ENCODE measurements at regions not wholly inside any gene's neighbourhood (a gene's known extent, or its start where the extent isn't known, plus 50 kb on each side); places are given as distances from the start of the nearest gene placed in this dataset.

- DNase-seq, result no peak
- no peaks in the 10 kb centered on the region for H3K4me1 ChIP-seq
- TF ChIP-seq, protein P1, sequence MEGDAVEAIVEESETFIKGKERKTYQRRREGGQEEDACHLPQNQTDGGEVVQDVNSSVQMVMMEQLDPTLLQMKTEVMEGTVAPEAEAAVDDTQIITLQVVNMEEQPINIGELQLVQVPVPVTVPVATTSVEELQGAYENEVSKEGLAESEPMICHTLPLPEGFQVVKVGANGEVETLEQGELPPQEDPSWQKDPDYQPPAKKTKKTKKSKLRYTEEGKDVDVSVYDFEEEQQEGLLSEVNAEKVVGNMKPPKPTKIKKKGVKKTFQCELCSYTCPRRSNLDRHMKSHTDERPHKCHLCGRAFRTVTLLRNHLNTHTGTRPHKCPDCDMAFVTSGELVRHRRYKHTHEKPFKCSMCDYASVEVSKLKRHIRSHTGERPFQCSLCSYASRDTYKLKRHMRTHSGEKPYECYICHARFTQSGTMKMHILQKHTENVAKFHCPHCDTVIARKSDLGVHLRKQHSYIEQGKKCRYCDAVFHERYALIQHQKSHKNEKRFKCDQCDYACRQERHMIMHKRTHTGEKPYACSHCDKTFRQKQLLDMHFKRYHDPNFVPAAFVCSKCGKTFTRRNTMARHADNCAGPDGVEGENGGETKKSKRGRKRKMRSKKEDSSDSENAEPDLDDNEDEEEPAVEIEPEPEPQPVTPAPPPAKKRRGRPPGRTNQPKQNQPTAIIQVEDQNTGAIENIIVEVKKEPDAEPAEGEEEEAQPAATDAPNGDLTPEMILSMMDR (IDR thresholded peaks at IDR 0.05), result no peak
- TF ChIP-seq POLR2A (IDR thresholded peaks at IDR 0.05), result no peak
- H3K4me3 ChIP-seq, result no peak overlapping the region
- intact Hi-C loops (cut with DNase I), result no loop called here
- no peaks in the 10 kb centered on the region for H3K27me3 ChIP-seq
- H3K36me3 ChIP-seq, result no peaks in the 10 kb centered on the region
- H3K27ac ChIP-seq, result no peak overlapping the region
- no peaks in the 10 kb centered on the region for H3K9me3 ChIP-seq
- no peak for ATAC-seq
Measured at GRCh38 chr13:61024046-61024445, 391.6 kb downstream of the PCDH20 start.

GRCh38 chr13:61021838-61022237, 393.8 kb downstream of the PCDH20 start:
- Histone ChIP-seq H3K4me1 (no peaks in the 10 kb centered on the region), H3K27me3 (no peaks in the 10 kb centered on the region), H3K4me3 (no peak overlapping the region), H3K9me3 (no peaks in the 10 kb centered on the region), H3K27ac (no peak overlapping the region), H3K36me3 (no peaks in the 10 kb centered on the region)
- DNase-seq, result no peak
- 55 to 59% (median 57%) methylated on average over 2 of the region's 2 CpGs for WGBS, 4 donors
- ATAC-seq, result no peak
- intact Hi-C loops (cut with DNase I), result no loop called here
- TF ChIP-seq POLR2A (IDR thresholded peaks at IDR 0.05), result no peak
- TF ChIP-seq, protein P1 (IDR thresholded peaks at IDR 0.05), result no peak

DNA sequence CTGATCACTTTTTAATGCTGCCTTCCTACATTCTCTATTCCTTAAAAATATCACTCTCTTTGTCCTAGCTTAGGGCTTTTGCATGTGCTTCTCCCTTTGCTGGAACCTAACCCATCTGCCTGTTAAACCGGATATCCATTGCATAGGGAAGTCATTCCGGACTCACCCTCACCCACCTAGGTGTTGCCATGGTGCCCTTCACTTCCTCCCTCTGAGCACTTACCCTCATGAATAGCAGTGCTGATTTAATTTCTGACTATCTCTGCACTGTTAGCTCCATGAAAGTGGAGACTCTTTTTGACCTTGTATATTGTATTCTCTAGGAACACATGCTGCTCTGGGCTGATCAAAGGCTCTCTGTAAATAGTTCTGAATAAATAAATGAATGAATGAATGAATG, 401.9 kb downstream of the PCDH20 start:
- Histone ChIP-seq H3K27ac (no peak overlapping the region), H3K4me3 (no peak overlapping the region), H3K4me1 (no peaks in the 10 kb centered on the region), H3K9me3 (peaks cover 0 to 8% (median 0%) of the 10 kb centered on the region in 12 donors), H3K27me3 (no peaks in the 10 kb centered on the region), H3K36me3 (no peaks in the 10 kb centered on the region)
- no peak for ATAC-seq
- WGBS, 4 donors, result 53 to 90% (median 83%) methylated on average over 2 of the region's 2 CpGs
- intact Hi-C loops (cut with DNase I), result no loop called here
- TF ChIP-seq, protein P1 (IDR thresholded peaks at IDR 0.05), result no peak
- TF ChIP-seq POLR2A (IDR thresholded peaks at IDR 0.05), result no peak
- DNase-seq, result no peak

DNA sequence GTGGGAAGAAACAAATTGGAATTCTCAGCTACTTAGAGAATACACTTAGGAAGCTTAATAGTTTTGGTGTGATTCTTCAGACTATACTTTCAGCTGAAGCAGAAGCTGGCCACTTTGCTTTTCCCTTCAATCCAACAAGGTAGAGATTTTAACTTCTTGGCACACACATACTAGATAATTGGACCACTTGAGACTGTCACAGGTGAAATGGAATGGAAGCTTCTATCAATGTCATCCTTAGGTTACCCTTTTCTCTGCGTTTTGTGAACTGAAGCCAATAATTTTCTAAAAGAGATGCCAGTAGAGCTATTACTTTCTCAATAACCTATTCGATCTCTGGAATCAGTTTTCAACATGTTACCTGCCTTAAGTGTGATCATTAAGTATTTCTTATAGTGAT, 405.3 kb downstream of the PCDH20 start:
- Histone ChIP-seq H3K27me3 (no peaks in the 10 kb centered on the region), H3K9me3 (peaks cover 0 to 24% (median 3%) of the 10 kb centered on the region in 12 donors), H3K36me3 (no peaks in the 10 kb centered on the region), H3K4me1 (no peaks in the 10 kb centered on the region), H3K4me3 (no peak overlapping the region), H3K27ac (no peak overlapping the region)
- ATAC-seq (no peak), DNase-seq (no peak)
- 65 to 81% (median 71%) methylated on average over 2 of the region's 2 CpGs for WGBS, 4 donors
- intact Hi-C loops (cut with DNase I), result no loop called here
- TF ChIP-seq POLR2A (IDR thresholded peaks at IDR 0.05), result no peak
- TF ChIP-seq, protein P1 (IDR thresholded peaks at IDR 0.05), result no peak

All from heart left ventricle (tissue), 16 donors.